ENCODE measurements at regions not wholly inside any gene's neighbourhood (a gene's known extent, or its start where the extent isn't known, plus 50 kb on each side); places are given as distances from the start of the nearest gene placed in this dataset.

DNA sequence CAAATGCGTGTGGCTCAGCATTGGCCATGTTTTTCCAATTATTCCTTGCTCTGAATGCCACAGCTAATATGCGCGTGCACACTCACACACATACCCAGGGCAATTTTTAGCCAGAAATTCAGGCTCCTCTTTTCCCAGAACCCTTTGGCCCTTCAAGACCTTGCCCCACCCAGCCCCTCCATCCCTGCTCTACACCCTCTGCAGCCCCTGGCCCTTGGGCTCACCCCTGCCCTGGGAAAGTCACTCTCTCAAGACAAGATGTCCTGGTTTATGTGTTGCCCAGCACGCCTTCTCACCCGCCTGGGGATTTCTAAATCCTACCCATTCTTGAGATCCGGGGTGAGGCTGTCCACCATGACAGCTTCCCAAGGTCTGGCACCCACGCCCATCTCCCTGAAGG, 319.7 kb downstream of the CYP26B1 start:
- no peak for TF ChIP-seq EZH2phosphoT487 (IDR thresholded peaks at IDR 0.05)
- TF ChIP-seq, protein P1, sequence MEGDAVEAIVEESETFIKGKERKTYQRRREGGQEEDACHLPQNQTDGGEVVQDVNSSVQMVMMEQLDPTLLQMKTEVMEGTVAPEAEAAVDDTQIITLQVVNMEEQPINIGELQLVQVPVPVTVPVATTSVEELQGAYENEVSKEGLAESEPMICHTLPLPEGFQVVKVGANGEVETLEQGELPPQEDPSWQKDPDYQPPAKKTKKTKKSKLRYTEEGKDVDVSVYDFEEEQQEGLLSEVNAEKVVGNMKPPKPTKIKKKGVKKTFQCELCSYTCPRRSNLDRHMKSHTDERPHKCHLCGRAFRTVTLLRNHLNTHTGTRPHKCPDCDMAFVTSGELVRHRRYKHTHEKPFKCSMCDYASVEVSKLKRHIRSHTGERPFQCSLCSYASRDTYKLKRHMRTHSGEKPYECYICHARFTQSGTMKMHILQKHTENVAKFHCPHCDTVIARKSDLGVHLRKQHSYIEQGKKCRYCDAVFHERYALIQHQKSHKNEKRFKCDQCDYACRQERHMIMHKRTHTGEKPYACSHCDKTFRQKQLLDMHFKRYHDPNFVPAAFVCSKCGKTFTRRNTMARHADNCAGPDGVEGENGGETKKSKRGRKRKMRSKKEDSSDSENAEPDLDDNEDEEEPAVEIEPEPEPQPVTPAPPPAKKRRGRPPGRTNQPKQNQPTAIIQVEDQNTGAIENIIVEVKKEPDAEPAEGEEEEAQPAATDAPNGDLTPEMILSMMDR (IDR thresholded peaks at IDR 0.05) = no peak
- no peak for TF ChIP-seq EZH2 (IDR thresholded peaks at IDR 0.05)
- Histone ChIP-seq H3K27me3 (no peaks in the 10 kb centered on the region), H3K4me1 (no peaks in the 10 kb centered on the region), H2AFZ (replicated peaks) (no peak overlapping the region), H3K9me3 (ENCODE audit: low read depth) (peaks cover 4% of the 10 kb centered on the region), H3K79me2 (ENCODE audit: low read depth) (no peaks in the 10 kb centered on the region), H4K20me1 (ENCODE audit: low read depth) (no peaks in the 10 kb centered on the region), H3K27ac (no peak overlapping the region), H3K9ac (no peak overlapping the region), H3F3A (ENCODE audit: low read depth) (no peaks in the 10 kb centered on the region), H3K4me2 (no peak overlapping the region), H3K36me3 (no peaks in the 10 kb centered on the region), H3K4me3 (no peak overlapping the region)
- H3K36me3 Mint-ChIP-seq = no peaks in the 10 kb centered on the region
- no peak overlapping the region for H3K4me3 Mint-ChIP-seq
- DNase-seq (ENCODE audit: low spot score) = no peak
- no peak overlapping the region for H3K27ac Mint-ChIP-seq
- no peaks in the 10 kb centered on the region for H3K27me3 Mint-ChIP-seq (ENCODE audit: insufficient read depth, low read depth)
- H3K9me3 Mint-ChIP-seq = peaks cover 2% of the 10 kb centered on the region
- peaks cover 3% of the 10 kb centered on the region for H3K4me1 Mint-ChIP-seq

DNA sequence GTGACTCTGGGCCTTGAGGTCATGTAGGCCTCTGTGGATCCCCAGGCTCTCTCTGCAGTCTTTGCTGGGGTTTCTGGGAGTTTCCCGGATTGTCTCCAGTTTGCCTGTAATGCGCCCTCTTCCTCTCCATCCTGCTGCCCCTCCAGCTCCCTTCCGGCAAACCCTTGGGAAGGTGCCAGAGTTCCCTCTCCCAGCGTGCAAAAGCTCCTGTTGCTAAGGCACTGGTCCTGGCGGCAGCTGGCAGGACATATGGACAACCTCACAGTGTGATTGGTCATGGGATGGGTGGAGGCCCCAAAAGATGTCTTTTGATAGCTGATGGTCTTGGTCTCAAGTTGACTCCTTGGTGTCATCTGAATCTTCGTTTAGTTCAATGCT, 320.1 kb downstream of the CYP26B1 start:
- no peak for DNase-seq (ENCODE audit: low spot score)
- Mint-ChIP-seq H3K27me3 (ENCODE audit: insufficient read depth, low read depth) (no peaks in the 10 kb centered on the region), H3K9me3 (peaks cover 2% of the 10 kb centered on the region), H3K27ac (no peak overlapping the region), H3K4me3 (no peak overlapping the region), H3K4me1 (peaks cover 3% of the 10 kb centered on the region), H3K36me3 (no peaks in the 10 kb centered on the region)
- Histone ChIP-seq H3K27ac (no peak overlapping the region), H4K20me1 (ENCODE audit: low read depth) (no peaks in the 10 kb centered on the region), H3K9me3 (ENCODE audit: low read depth) (peaks cover 4% of the 10 kb centered on the region), H3K4me1 (no peaks in the 10 kb centered on the region), H2AFZ (replicated peaks) (no peak overlapping the region), H3K79me2 (ENCODE audit: low read depth) (no peaks in the 10 kb centered on the region), H3K27me3 (no peaks in the 10 kb centered on the region), H3K9ac (no peak overlapping the region), H3K36me3 (no peaks in the 10 kb centered on the region), H3K4me2 (no peak overlapping the region), H3K4me3 (no peak overlapping the region), H3F3A (ENCODE audit: low read depth) (no peaks in the 10 kb centered on the region)
- TF ChIP-seq, protein P1 (IDR thresholded peaks at IDR 0.05) = no peak
- TF ChIP-seq EZH2 (IDR thresholded peaks at IDR 0.05) (no peak), EZH2phosphoT487 (IDR thresholded peaks at IDR 0.05) (no peak)

DNA sequence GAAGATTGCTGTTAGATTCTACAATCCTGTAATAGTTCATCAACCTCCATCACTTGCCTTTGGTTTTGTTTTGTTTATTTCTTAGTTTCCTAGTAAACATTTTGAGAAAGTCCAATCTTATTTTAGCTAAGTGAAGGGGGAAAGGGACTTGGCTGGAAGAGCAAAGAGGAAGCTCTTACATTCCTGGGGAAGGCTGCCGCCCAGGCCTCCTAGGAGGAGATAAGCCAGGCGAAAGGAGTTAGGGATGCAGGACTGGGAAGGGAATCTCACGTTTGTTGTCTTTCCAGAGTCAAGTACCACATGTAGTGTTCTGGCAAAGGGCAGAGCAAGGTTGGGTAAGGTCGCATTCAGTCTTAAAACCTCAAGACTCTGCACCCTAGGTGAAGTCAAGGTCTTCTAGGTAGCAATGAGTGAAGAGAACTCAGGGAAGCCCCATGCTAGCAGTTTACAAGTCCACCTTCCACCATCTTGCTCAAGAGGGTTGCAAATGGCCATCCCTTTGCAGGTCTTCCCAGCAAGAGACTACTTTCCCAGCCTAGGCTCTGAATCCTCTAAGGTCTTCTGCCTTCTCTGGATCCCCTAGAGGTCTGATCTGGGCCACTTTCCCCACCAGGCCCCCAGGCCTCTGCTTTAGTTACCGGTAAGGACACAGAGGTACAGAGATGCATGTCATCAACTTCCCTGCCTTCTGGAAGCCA, 320.7 kb downstream of the CYP26B1 start:
- Histone ChIP-seq H3K4me2 (no peak overlapping the region), H2AFZ (replicated peaks) (no peak overlapping the region), H3K27me3 (no peaks in the 10 kb centered on the region), H3K4me1 (no peaks in the 10 kb centered on the region), H3K4me3 (no peak overlapping the region), H3K79me2 (ENCODE audit: low read depth) (no peaks in the 10 kb centered on the region), H3K27ac (no peak overlapping the region), H3F3A (ENCODE audit: low read depth) (no peaks in the 10 kb centered on the region), H3K9me3 (ENCODE audit: low read depth) (peaks cover 4% of the 10 kb centered on the region), H3K9ac (no peak overlapping the region), H3K36me3 (no peaks in the 10 kb centered on the region), H4K20me1 (ENCODE audit: low read depth) (no peaks in the 10 kb centered on the region)
- no peak for TF ChIP-seq EZH2phosphoT487 (IDR thresholded peaks at IDR 0.05)
- TF ChIP-seq EZH2 (IDR thresholded peaks at IDR 0.05) = no peak
- TF ChIP-seq, protein P1 (IDR thresholded peaks at IDR 0.05) = no peak
- peaks cover 3% of the 10 kb centered on the region for H3K4me1 Mint-ChIP-seq
- DNase-seq (ENCODE audit: low spot score) = no peak
- no peak overlapping the region for H3K4me3 Mint-ChIP-seq
- no peak overlapping the region for H3K27ac Mint-ChIP-seq
- H3K27me3 Mint-ChIP-seq (ENCODE audit: insufficient read depth, low read depth) = no peaks in the 10 kb centered on the region
- H3K9me3 Mint-ChIP-seq = peaks cover 2% of the 10 kb centered on the region
- H3K36me3 Mint-ChIP-seq = no peaks in the 10 kb centered on the region

Data from neural progenitor cell (in vitro differentiated cells).